Activated CD4-positive, alpha-beta T cell treated with anti-CD3 and anti-CD28 coated beads for 24 hours (primary cell): ENCODE measurements at regions not wholly inside any gene's neighbourhood (a gene's known extent, or its start where the extent isn't known, plus 50 kb on each side); places are given as distances from the start of the nearest gene placed in this dataset.

Experiments
- DNase-seq, 2 donors: peaks; one replicate each; pipeline ENCODE4 v3.0.0-alpha.2; 2020; ENCODE audit warnings: low read depth in 2 of 2

- no peak for DNase-seq
These were observed 271.8 kb upstream of the TENM3 start for GRCh38 chr4:181971411-181971810.

GRCh38 chr4:181971973-181972372 is 271.2 kb upstream of the TENM3 start:
- no peak for DNase-seq

- no peak for DNase-seq
These were observed 266.4 kb upstream of the TENM3 start for GRCh38 chr4:181976764-181977163.

DNA sequence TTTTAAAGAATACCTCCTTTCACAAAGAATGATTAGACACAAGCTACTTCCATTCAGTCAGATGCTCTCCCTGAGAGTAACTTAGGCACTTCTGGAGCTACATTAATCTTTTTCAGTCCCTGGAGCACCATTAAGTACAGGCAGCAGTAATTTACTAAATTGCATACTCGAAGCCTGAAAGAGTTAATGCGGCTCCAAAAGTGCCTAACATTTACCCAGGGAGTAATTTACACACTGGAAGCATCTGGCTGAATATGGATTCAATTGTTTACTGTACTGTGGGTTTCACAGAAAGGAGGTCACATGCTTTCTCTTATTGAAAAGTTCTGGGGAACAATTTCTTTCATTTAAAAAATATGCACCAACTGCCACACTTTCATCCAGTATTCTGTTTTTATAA is 260.8 kb upstream of the TENM3 start:
- DNase-seq, result no peak

GRCh38 chr4:181982856-181983255 is 260.3 kb upstream of the TENM3 start:
- DNase-seq, result no peak

- DNase-seq, result no peak
These were observed 255.8 kb upstream of the TENM3 start for GRCh38 chr4:181987392-181987791.

GRCh38 chr4:181989071-181989470 is 254.1 kb upstream of the TENM3 start:
- DNase-seq, result no peak

DNA sequence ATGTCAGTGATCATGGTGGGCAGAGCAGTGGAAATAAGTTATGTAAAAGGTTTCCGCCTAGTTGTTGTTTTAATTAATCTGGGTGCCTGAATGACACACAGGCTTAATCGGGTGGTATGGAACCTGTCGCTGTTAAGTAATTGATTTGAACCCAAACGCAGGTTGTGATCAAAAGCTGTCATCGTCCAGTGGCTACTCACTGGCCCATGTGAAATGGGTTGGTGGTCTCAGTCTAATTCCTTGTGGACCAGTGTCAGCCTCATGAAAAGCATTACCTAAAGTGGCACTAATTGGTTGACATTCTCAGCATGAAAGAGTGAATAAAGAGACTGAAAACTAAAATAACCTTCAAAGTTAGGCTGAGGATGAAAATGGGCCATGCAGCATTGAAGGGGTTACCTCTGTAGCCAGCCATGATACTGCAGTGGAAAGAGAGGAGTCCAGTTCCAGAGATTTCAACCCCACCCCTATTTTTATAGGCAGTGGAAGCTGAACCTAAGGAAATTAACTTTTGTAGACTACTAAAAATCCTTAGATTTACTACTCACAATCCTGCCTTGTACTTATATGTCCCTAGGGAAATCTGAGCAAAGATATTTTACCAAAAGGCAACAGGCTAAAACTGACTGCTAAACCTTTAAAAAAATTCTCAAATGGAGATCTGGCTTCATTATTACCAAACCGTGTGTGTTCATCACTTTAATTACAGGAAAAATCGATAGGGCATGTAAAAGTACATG is 251.7 kb upstream of the TENM3 start:
- DNase-seq, result no peak

- DNase-seq, result no peak
These were observed 244.6 kb upstream of the TENM3 start for GRCh38 chr4:181998398-181999295.

DNA sequence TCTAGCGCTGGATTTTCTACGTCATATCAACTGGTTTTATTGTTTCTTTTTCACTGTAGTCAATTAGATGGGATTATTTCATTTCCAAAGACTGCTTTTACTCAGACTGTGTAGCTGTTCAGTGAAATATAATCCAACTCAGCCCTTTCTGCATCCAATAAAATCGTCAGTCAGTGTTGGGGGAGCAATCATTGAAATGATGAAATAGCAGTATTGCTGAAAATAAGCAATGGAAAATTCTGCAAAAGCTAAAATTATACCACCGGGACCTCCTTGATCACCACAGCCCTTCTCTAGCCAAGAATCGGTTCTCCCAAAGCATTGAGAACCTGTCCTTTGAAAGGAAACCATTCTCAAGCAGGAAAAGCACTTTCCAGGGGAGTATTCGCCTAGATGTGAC is 243.1 kb upstream of the TENM3 start:
- no peak for DNase-seq

DNA sequence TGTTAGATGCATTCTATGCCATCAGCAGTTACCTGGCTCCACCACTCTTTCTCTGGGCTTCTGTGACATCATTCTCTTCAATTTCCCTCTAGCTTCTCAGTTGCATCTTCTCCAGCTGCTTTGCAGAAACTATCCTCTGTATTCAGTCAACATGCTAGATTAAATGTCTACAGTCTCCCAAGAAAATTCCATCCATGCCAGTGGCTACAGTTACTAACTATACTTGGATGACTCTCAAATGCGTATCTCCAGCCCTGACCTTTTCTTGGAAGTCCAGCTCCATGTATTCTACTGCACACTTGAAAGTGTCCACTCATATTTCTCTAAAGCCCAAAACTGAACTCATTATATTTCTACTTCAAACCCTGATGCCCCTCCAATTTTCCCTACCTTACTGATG is 232.3 kb upstream of the TENM3 start:
- DNase-seq, result no peak

DNA sequence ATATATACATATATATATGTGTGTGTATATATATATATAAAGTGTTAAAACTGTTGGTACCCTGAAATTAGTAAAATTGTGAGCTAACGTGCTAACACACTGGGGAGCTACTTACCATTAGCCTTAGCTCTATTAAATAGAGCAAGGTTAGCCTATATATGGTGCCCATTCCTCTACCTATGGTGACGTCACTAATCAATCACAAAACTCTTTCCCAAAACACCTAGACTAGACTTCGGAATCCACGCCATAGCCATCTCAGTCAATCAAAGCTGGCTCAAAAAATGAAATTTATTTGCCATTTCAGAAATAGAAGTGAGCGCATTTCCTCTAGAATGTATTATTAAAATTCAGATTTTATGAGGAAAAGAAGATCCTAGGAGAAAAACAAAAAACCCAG is 229.0 kb upstream of the TENM3 start:
- no peak for DNase-seq

GRCh38 chr4:182015014-182015413 is 228.2 kb upstream of the TENM3 start:
- DNase-seq, result no peak

DNA sequence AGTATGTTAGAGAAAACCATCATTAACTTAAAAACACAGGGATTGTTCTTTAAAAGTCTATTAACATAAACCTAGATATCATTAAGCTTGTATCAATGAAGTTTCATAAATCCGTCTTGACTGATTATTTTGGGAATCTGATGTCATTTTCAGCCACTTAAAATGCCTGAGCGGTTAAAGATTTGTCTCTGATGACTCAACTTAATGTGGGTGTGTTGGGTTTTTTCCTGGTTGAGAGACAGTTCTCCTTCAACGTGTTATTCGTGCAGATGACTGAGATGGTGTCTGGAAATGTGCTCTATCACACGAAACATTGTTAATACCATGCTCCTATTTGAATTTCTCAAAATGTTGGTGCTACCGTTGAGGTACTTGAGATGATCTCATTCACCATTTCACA is 227.3 kb upstream of the TENM3 start:
- no peak for DNase-seq

DNA sequence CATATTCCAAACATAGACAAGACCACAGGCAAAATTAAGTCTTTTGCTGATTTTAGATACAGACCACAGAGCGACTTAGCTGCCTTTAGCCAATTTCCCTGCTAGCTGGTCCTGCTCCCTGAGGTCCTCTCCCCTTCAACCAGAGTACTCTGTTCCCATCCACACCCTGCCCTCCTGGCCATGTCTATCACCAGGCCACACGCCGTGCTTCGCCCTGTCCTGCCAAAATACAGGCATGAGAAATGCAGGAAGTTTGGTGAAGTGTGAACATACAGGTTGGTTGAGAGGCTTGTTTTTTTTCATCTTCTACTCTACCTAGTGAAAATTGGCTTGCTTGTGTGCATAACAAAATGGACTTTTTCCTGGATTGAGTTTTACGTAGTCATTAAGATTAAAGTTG is 226.2 kb upstream of the TENM3 start:
- DNase-seq, result no peak

DNA sequence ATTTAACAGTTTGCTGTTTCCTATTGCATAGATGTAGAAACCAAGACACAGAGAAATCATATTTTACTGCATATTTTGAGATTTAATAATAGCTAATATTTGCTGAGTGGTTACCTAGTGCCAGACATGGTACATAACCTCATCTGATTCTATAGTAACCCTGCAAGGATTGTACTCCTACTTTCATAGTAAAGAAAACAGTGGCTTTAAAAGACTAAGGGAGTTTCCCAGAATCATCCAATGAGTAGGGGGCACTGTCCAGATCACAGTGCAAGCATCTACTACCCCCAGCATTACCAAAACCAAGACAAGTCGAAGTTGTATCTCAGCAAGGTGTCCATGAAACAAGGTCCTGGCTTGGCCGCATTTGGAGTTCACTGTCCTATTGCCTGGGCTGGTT is 224.5 kb upstream of the TENM3 start:
- DNase-seq, result no peak

DNA sequence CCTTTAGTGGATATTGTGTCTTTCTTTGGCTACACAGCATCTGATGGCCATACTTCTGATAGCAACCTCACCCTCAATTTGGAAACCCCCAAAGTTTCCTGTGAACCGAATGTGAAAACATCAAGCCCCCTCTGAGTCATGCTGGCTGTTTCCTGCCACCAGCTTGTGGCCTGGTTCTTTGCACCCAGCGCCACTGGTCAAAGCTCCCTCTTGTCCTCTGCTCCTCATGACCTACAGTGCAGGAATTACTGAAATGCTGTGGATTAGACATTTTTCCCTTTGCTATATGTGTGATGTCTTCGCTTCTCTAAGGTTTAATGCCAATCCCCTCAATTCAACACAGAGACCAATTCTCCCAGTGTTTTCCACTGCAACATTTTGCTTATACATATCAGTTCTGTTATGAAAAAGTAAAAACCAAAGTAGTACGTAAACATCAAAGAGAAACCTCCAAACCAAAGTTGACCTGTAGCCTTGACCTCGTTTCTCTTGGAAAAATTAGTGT is 224.0 kb upstream of the TENM3 start:
- no peak for DNase-seq

- DNase-seq, result no peak
These were observed 220.3 kb upstream of the TENM3 start for GRCh38 chr4:182022909-182023308.

DNA sequence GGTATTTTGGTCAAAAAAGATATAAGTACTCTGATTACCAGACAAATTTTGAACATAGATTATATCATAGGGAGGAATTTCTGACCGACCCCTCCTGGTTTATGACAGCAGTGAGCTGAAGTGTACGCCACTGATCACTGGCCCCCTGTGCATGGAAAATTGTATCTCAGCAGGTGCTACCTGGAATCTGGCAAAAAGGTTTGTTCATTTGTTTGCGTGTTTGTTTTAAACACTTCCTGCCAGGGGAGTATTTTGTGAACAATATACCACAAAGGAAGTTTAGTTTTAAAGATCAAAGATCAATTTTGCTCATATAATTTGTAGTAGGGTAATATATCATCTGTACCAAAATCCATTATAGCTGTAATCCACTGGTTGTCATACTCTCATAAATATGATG is 219.7 kb upstream of the TENM3 start:
- no peak for DNase-seq

- DNase-seq, result no peak
These were observed 200.3 kb upstream of the TENM3 start for GRCh38 chr4:182042945-182043344.

DNA sequence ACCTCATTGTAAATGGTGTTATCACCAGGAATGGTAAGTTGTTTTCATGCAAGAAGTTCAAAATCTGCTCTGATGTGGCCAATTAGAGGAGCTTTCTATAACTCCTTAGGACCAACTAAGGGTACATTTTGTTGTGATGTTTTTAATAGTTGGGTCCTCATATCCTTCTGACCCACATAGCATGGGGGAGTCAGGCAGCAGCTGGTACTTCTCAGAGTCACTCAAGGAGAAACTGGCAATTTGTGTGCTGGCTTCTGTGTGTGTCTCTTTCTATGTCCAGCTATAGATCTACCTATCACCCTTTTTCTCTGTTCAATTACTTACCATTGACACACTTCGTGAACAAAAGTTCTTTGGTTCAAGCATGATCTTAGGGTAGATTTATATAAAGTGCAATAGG is 194.3 kb upstream of the TENM3 start:
- DNase-seq, result no peak

GRCh38 chr4:182056866-182057265 is 186.3 kb upstream of the TENM3 start:
- DNase-seq, result no peak

DNA sequence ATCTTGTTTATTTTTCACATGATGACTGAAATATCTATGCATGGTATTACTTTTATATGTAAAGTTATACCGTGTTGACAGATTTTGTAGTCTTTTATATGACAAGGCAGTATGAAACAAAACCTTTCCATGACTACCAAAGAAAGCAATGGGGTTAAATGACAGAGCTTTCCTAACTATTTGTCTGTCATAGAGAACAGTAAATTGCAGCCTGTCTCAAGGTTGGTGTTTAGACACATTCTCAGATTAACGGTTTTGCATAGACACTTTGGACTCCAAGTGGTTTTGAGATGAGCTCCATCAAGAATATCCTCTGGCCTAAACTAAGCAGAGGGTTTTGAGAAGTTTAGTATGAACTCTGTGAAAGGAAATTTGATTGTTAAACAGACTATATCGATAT is 180.7 kb upstream of the TENM3 start:
- no peak for DNase-seq
